ENCODE measurements at regions not wholly inside any gene's neighbourhood (a gene's known extent, or its start where the extent isn't known, plus 50 kb on each side); places are given as distances from the start of the nearest gene placed in this dataset.

- Histone ChIP-seq H3K27ac (no peak overlapping the region), H3K9me3 (no peaks in the 10 kb centered on the region), H3K4me1 (ENCODE audit: control insufficient read depth in 1 of 2, insufficient read depth in 1 of 2, low read depth in 1 of 2, low read length in 1 of 2) (no peaks in the 10 kb centered on the region), H3K36me3 (no peaks in the 10 kb centered on the region), H3K4me3 (ENCODE audit: low read depth in 1 of 2, low read length in 1 of 2) (no peak overlapping the region), H3K27me3 (no peaks in the 10 kb centered on the region)
- TF ChIP-seq, protein P1, sequence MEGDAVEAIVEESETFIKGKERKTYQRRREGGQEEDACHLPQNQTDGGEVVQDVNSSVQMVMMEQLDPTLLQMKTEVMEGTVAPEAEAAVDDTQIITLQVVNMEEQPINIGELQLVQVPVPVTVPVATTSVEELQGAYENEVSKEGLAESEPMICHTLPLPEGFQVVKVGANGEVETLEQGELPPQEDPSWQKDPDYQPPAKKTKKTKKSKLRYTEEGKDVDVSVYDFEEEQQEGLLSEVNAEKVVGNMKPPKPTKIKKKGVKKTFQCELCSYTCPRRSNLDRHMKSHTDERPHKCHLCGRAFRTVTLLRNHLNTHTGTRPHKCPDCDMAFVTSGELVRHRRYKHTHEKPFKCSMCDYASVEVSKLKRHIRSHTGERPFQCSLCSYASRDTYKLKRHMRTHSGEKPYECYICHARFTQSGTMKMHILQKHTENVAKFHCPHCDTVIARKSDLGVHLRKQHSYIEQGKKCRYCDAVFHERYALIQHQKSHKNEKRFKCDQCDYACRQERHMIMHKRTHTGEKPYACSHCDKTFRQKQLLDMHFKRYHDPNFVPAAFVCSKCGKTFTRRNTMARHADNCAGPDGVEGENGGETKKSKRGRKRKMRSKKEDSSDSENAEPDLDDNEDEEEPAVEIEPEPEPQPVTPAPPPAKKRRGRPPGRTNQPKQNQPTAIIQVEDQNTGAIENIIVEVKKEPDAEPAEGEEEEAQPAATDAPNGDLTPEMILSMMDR (IDR thresholded peaks at IDR 0.05) = no peak
Measured at GRCh38 chr11:36874291-36874690, 276.3 kb upstream of the RAG2 start.

DNA sequence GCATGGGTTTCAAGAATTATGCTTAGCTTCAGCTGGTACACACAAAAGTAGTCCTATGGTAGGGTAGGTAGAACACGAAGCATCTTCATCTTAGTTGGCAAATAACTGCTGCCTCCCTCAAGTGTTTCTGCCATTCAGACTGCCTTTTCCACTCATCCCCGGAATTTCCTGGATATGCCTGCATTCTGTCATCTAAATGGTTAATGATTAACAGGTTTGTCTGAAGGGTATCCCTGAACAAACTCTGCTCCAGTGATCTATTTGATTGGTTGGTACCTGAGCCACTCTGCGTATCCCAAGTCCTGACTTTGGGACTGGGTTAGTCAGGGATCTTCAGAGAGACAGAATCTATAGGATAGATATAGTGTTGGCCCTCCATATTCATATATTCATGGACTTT, 272.3 kb upstream of the RAG2 start:
- H3K27me3 ChIP-seq = no peaks in the 10 kb centered on the region
- H3K4me1 ChIP-seq (ENCODE audit: control insufficient read depth in 1 of 2, insufficient read depth in 1 of 2, low read depth in 1 of 2, low read length in 1 of 2) = no peaks in the 10 kb centered on the region
- no peaks in the 10 kb centered on the region for H3K9me3 ChIP-seq
- TF ChIP-seq, protein P1 (IDR thresholded peaks at IDR 0.05) = no peak
- no peak overlapping the region for H3K27ac ChIP-seq
- no peaks in the 10 kb centered on the region for H3K36me3 ChIP-seq
- no peak overlapping the region for H3K4me3 ChIP-seq (ENCODE audit: low read depth in 1 of 2, low read length in 1 of 2)

DNA sequence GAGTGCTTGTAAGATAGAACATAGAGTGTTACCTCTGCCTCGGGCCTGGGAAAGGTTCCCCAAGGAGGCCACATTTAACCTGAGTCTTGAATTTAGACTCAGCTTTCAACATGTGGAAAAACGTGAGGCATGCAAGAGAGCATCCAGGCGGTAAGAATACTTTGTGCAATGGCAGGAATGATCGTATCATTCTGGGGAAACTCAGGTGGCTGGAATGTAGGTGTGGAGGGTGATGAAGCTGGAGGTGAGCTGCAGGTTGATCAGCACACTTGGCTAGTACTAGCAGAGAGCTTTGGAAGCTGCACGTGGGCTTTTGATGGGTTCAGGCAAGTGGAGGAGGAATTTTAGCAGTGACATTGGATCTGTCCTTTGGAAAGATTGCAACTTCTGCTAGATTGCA, 270.3 kb upstream of the RAG2 start:
- Histone ChIP-seq H3K4me3 (ENCODE audit: low read depth in 1 of 2, low read length in 1 of 2) (no peak overlapping the region), H3K27me3 (no peaks in the 10 kb centered on the region), H3K27ac (no peak overlapping the region), H3K4me1 (ENCODE audit: control insufficient read depth in 1 of 2, insufficient read depth in 1 of 2, low read depth in 1 of 2, low read length in 1 of 2) (no peaks in the 10 kb centered on the region), H3K36me3 (no peaks in the 10 kb centered on the region), H3K9me3 (no peaks in the 10 kb centered on the region)
- TF ChIP-seq, protein P1 (IDR thresholded peaks at IDR 0.05) = no peak

- TF ChIP-seq, protein P1 (IDR thresholded peaks at IDR 0.05) = no peak
- Histone ChIP-seq H3K4me3 (ENCODE audit: low read depth in 1 of 2, low read length in 1 of 2) (no peak overlapping the region), H3K4me1 (ENCODE audit: control insufficient read depth in 1 of 2, insufficient read depth in 1 of 2, low read depth in 1 of 2, low read length in 1 of 2) (no peaks in the 10 kb centered on the region), H3K36me3 (no peaks in the 10 kb centered on the region), H3K27ac (no peak overlapping the region), H3K9me3 (no peaks in the 10 kb centered on the region), H3K27me3 (no peaks in the 10 kb centered on the region)
Measured at GRCh38 chr11:36865846-36866245, 267.8 kb upstream of the RAG2 start.

DNA sequence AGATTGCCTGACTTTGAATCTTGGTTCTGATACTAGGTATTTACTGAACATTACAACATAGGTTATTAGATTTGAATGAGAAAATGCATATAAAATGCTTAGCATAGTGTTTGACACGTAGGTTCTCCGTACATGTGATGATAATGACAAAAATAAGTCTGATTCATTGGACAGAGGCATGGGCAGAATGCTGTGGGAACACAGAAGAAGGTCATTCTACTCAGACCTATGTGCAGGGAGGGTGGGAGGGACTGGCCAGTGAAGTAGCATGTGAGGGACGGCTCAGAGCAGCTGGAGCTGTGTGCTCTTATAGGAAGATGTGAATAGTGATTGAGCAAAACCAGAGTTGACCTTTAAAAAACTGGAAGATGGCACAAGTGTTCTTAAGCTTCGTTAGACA, 256.8 kb upstream of the RAG2 start:
- no peaks in the 10 kb centered on the region for H3K27me3 ChIP-seq
- no peaks in the 10 kb centered on the region for H3K36me3 ChIP-seq
- TF ChIP-seq, protein P1 (IDR thresholded peaks at IDR 0.05) = no peak
- no peaks in the 10 kb centered on the region for H3K4me1 ChIP-seq (ENCODE audit: control insufficient read depth in 1 of 2, insufficient read depth in 1 of 2, low read depth in 1 of 2, low read length in 1 of 2)
- H3K27ac ChIP-seq = no peak overlapping the region
- H3K9me3 ChIP-seq = no peaks in the 10 kb centered on the region
- H3K4me3 ChIP-seq (ENCODE audit: low read depth in 1 of 2, low read length in 1 of 2) = no peak overlapping the region

GRCh38 chr11:36848660-36849059, 250.6 kb upstream of the RAG2 start:
- TF ChIP-seq, protein P1 (IDR thresholded peaks at IDR 0.05) = no peak
- no peak overlapping the region for H3K4me3 ChIP-seq (ENCODE audit: low read depth in 1 of 2, low read length in 1 of 2)
- H3K27ac ChIP-seq = no peak overlapping the region
- H3K27me3 ChIP-seq = no peaks in the 10 kb centered on the region
- no peaks in the 10 kb centered on the region for H3K9me3 ChIP-seq
- H3K4me1 ChIP-seq (ENCODE audit: control insufficient read depth in 1 of 2, insufficient read depth in 1 of 2, low read depth in 1 of 2, low read length in 1 of 2) = no peaks in the 10 kb centered on the region
- no peaks in the 10 kb centered on the region for H3K36me3 ChIP-seq

Data from neutrophil (primary cell).